ENCODE measurements at regions not wholly inside any gene's neighbourhood (a gene's known extent, or its start where the extent isn't known, plus 50 kb on each side); places are given as distances from the start of the nearest gene placed in this dataset.

DNA sequence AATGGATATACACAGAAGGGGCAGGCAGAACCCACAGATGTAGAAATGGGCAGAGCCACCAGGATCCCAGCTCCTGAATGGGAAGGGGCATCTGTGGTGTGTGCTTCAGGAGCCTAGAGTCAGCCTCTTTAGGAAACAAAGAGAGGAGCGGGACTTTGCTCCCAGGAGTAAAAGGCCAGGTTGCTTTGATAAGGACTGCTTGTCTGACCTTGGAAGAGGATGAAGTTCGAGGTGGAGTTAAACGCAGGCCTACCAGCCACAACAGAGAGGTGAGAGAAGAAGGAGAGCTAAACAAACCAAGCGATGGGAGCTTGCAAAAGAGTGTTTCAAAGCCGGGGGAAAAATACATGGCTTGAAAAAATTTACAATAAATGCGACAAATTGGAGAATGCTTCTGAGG lies 49.9 kb upstream of the TMPRSS2 start:
- no peaks in the 10 kb centered on the region for H3K4me1 Mint-ChIP-seq
- H3K27me3 ChIP-seq (replicated peaks in 1 of 4; ENCODE audit: control extremely low read depth in 1 of 4, control insufficient read depth in 3 of 4, insufficient read depth in 4 of 4, low read length in 3 of 4) = peaks cover 0 to 12% (median 2%) of the 10 kb centered on the region in 4 experiments
- TF ChIP-seq, protein P1, sequence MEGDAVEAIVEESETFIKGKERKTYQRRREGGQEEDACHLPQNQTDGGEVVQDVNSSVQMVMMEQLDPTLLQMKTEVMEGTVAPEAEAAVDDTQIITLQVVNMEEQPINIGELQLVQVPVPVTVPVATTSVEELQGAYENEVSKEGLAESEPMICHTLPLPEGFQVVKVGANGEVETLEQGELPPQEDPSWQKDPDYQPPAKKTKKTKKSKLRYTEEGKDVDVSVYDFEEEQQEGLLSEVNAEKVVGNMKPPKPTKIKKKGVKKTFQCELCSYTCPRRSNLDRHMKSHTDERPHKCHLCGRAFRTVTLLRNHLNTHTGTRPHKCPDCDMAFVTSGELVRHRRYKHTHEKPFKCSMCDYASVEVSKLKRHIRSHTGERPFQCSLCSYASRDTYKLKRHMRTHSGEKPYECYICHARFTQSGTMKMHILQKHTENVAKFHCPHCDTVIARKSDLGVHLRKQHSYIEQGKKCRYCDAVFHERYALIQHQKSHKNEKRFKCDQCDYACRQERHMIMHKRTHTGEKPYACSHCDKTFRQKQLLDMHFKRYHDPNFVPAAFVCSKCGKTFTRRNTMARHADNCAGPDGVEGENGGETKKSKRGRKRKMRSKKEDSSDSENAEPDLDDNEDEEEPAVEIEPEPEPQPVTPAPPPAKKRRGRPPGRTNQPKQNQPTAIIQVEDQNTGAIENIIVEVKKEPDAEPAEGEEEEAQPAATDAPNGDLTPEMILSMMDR (IDR thresholded peaks at IDR 0.05) = no peak
- TF ChIP-seq EZH2 (IDR thresholded peaks at IDR 0.05; ENCODE audit: borderline replicate concordance, insufficient read depth, low read depth, low read length, poor library complexity, severe bottlenecking) = no peak
- H3K27me3 Mint-ChIP-seq = peaks cover 39% of the 10 kb centered on the region
- H3K4me3 Mint-ChIP-seq = no peak overlapping the region
- no peak for DNase-seq
- H3K36me3 ChIP-seq (replicated peaks in 1 of 2; ENCODE audit: control extremely low read depth in 1 of 2, control insufficient read depth in 1 of 2, extremely low read depth in 1 of 2, insufficient read depth in 2 of 2, low read length in 1 of 2) = no peaks in the 10 kb centered on the region
- no peak overlapping the region for H2AFZ ChIP-seq (ENCODE audit: insufficient read depth, low read depth, low read length, poor library complexity, severe bottlenecking)
- H3K4me2 ChIP-seq (replicated peaks; ENCODE audit: low read depth, low read length, poor library complexity, severe bottlenecking) = no peak overlapping the region
- ChIA-PET POLR2A (no interaction called here), CTCF (no interaction called here)
- 97% methylated on average over 6 of the region's 6 CpGs for WGBS (ENCODE audit: insufficient coverage)
- H3K9me3 ChIP-seq (ENCODE audit: control extremely low read depth in 1 of 3, control insufficient read depth in 2 of 3, insufficient read depth in 1 of 3, low read length in 2 of 3) = no peaks in the 10 kb centered on the region
- ATAC-seq (ENCODE audit: low read depth) = no peak
- no peaks in the 10 kb centered on the region for H4K20me1 ChIP-seq (ENCODE audit: control insufficient read depth, insufficient read depth, low read length, poor library complexity, severe bottlenecking)
- H3K27ac Mint-ChIP-seq = no peak overlapping the region
- intact Hi-C loops (cut with micrococcal nuclease) = no loop called here
- no peaks in the 10 kb centered on the region for H3K79me2 ChIP-seq (ENCODE audit: control insufficient read depth, insufficient read depth, low read length)
- H3K4me1 ChIP-seq (ENCODE audit: control insufficient read depth in 2 of 2, insufficient read depth in 2 of 2, low read length in 2 of 2) = no peaks in the 10 kb centered on the region
- no peak overlapping the region for H3K27ac ChIP-seq (ENCODE audit: low read length in 2 of 2)
- H3K9me3 Mint-ChIP-seq (ENCODE audit: insufficient read depth) = no peaks in the 10 kb centered on the region
- H3K4me3 ChIP-seq (ENCODE audit: control extremely low read depth in 1 of 5, extremely low read depth in 1 of 5, insufficient read depth in 1 of 5, low read depth in 2 of 5, low read length in 4 of 5) = no peak overlapping the region
- no peak overlapping the region for H3K9ac ChIP-seq (ENCODE audit: low read length)
